Tibial nerve (tissue), 4 donors: ENCODE measurements at regions not wholly inside any gene's neighbourhood (a gene's known extent, or its start where the extent isn't known, plus 50 kb on each side); places are given as distances from the start of the nearest gene placed in this dataset.

Experiments
- EP300 ChIP-seq, 2 donors: sonication (generic); formaldehyde crosslinking; IDR thresholded peaks; one replicate each; pipeline ENCODE4 v1.6.1; 2017; ENCODE audit warnings: antibody characterized with exemption in 2 of 2, mild to moderate bottlenecking in 1 of 2
- POLR2A ChIP-seq, 2 donors: fragments of 450-650 bp; IDR thresholded peaks; one replicate each; pipeline ENCODE4 v1.6.1; 2017; ENCODE audit warnings: antibody characterized with exemption in 2 of 2, mild to moderate bottlenecking in 2 of 2, moderate library complexity in 2 of 2
- TF ChIP-seq, protein P1 (sequence below), 5 experiments: fragments of 200-600 bp in 3 of 5; fragments of 450-650 bp in 2 of 5; sonication (generic) in 3 of 5; IDR thresholded peaks; one replicate each; pipeline ENCODE4 v1.5.1; 2016 to 2019; ENCODE audit warnings: antibody characterized with exemption in 5 of 5, mild to moderate bottlenecking in 3 of 5, moderate library complexity in 2 of 5

GRCh38 chr14:44798386-44799242 is 163.1 kb downstream of the KLHL28 start:
- TF ChIP-seq, protein P1, sequence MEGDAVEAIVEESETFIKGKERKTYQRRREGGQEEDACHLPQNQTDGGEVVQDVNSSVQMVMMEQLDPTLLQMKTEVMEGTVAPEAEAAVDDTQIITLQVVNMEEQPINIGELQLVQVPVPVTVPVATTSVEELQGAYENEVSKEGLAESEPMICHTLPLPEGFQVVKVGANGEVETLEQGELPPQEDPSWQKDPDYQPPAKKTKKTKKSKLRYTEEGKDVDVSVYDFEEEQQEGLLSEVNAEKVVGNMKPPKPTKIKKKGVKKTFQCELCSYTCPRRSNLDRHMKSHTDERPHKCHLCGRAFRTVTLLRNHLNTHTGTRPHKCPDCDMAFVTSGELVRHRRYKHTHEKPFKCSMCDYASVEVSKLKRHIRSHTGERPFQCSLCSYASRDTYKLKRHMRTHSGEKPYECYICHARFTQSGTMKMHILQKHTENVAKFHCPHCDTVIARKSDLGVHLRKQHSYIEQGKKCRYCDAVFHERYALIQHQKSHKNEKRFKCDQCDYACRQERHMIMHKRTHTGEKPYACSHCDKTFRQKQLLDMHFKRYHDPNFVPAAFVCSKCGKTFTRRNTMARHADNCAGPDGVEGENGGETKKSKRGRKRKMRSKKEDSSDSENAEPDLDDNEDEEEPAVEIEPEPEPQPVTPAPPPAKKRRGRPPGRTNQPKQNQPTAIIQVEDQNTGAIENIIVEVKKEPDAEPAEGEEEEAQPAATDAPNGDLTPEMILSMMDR (IDR thresholded peaks at IDR 0.05) = no peak
- TF ChIP-seq POLR2A (IDR thresholded peaks at IDR 0.05) = no peak
- no peak for TF ChIP-seq EP300 (IDR thresholded peaks at IDR 0.05)
